HL-60 (cell line): ENCODE measurements at regions not wholly inside any gene's neighbourhood (a gene's known extent, or its start where the extent isn't known, plus 50 kb on each side); places are given as distances from the start of the nearest gene placed in this dataset.

Source experiments
- POLR2AphosphoS5 ChIP-seq: IDR thresholded peaks from 2 replicates; pipeline ENCODE4 v1.6.1; 2012; ENCODE audit warnings: low read depth
- SPI1 ChIP-seq: IDR thresholded peaks from 2 replicates; pipeline ENCODE4 v1.6.1; 2012; ENCODE audit warnings: low read depth, mild to moderate bottlenecking, borderline replicate concordance
- TF ChIP-seq, protein P1 (sequence below): IDR thresholded peaks from one replicate; pipeline ENCODE4 v1.5.1; 2011; ENCODE audit warnings: low read length, control low read depth, inconsistent platforms; ENCODE audit not compliant: insufficient read depth

DNA sequence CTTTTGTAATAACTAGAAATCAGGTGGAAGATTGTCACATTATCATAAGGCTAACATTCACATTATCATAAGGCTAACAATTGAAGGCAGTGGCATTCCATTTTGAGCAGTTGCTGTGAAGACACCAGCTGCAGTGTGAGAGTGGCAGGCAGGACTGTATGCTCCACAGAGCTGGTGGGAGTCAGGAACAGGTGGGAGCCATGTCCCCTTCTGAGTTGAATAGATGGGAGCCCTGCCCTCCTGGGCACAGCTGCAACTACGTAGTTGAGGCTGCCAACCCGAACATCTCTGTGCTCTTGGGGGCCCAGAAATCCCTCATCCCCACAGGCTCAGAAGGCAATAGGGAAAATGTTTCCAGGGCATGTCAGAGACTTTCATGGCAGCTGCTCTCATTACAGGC, 1627.6 kb downstream of the SI start:
- TF ChIP-seq, protein P1, sequence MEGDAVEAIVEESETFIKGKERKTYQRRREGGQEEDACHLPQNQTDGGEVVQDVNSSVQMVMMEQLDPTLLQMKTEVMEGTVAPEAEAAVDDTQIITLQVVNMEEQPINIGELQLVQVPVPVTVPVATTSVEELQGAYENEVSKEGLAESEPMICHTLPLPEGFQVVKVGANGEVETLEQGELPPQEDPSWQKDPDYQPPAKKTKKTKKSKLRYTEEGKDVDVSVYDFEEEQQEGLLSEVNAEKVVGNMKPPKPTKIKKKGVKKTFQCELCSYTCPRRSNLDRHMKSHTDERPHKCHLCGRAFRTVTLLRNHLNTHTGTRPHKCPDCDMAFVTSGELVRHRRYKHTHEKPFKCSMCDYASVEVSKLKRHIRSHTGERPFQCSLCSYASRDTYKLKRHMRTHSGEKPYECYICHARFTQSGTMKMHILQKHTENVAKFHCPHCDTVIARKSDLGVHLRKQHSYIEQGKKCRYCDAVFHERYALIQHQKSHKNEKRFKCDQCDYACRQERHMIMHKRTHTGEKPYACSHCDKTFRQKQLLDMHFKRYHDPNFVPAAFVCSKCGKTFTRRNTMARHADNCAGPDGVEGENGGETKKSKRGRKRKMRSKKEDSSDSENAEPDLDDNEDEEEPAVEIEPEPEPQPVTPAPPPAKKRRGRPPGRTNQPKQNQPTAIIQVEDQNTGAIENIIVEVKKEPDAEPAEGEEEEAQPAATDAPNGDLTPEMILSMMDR: no peak
- TF ChIP-seq SPI1 (no peak), POLR2AphosphoS5 (no peak)
